HepG2 (cell line): ENCODE measurements at regions not wholly inside any gene's neighbourhood (a gene's known extent, or its start where the extent isn't known, plus 50 kb on each side); places are given as distances from the start of the nearest gene placed in this dataset.

Experiments used
- AKNA ChIP-seq: sonication (generic); formaldehyde crosslinking; IDR thresholded peaks from 2 replicates; pipeline ENCODE4 v1.4.0; 2020; ENCODE audit warnings: missing genetic modification reagents, borderline replicate concordance
- ASH2L ChIP-seq: fragments of 300-600, 200-600 bp; sonication (generic); IDR thresholded peaks from 2 replicates; pipeline ENCODE4 v1.7.0; 2017; ENCODE audit warnings: low read depth, mild to moderate bottlenecking, moderate library complexity, mixed read lengths, low read length; ENCODE audit not compliant: insufficient read length
- ATM ChIP-seq: fragments of 450-650 bp; IDR thresholded peaks from 2 replicates; pipeline ENCODE4 v1.7.1; 2017; ENCODE audit warnings: mild to moderate bottlenecking, borderline replicate concordance
- IKZF1 ChIP-seq: fragments of 450-650 bp; IDR thresholded peaks from 2 replicates; pipeline ENCODE4 v1.7.1; 2016
- KAT7 ChIP-seq: IDR thresholded peaks from 2 replicates; pipeline ENCODE4 v1.6.1; 2018; ENCODE audit warnings: borderline replicate concordance, missing compliant biosample characterization
- KDM6A ChIP-seq: IDR thresholded peaks from 2 replicates; pipeline ENCODE4 v1.6.1; 2016; ENCODE audit warnings: low read depth
- LBX2 ChIP-seq: sonication (generic); formaldehyde crosslinking; IDR thresholded peaks from 2 replicates; pipeline ENCODE4 v1.5.0; 2020; ENCODE audit warnings: missing genetic modification reagents, mild to moderate bottlenecking, borderline replicate concordance
- MAX ChIP-seq: IDR thresholded peaks from 2 replicates; pipeline ENCODE4 v1.6.1; 2012; ENCODE audit warnings: inconsistent platforms
- MLXIP ChIP-seq: sonication (generic); formaldehyde crosslinking; IDR thresholded peaks from 2 replicates; pipeline ENCODE4 v1.9.0; 2021; ENCODE audit warnings: missing genetic modification reagents, borderline replicate concordance
- MTF2 ChIP-seq: sonication (generic); formaldehyde crosslinking; IDR thresholded peaks from 2 replicates; pipeline ENCODE4 v1.5.0; 2020; ENCODE audit warnings: missing genetic modification reagents, borderline replicate concordance
- PAX8 ChIP-seq: sonication (generic); formaldehyde crosslinking; IDR thresholded peaks from 2 replicates; pipeline ENCODE4 v1.8.0; 2022; ENCODE audit warnings: mild to moderate bottlenecking, missing genetic modification reagents, borderline replicate concordance
- RFXANK ChIP-seq: IDR thresholded peaks from 2 replicates; pipeline ENCODE4 v1.6.1; 2016
- SIN3A ChIP-seq: IDR thresholded peaks from 2 replicates; pipeline ENCODE4 v1.6.1; 2011; ENCODE audit warnings: low read depth, mild to moderate bottlenecking, control low read depth, low read length, borderline replicate concordance
- SMARCE1 ChIP-seq: fragments of 450-650 bp; IDR thresholded peaks from 2 replicates; pipeline ENCODE4 v1.6.1; 2017; ENCODE audit warnings: borderline replicate concordance
- SNAPC5 ChIP-seq: sonication (generic); formaldehyde crosslinking; IDR thresholded peaks from 2 replicates; pipeline ENCODE4 v1.8.1; 2023; ENCODE audit warnings: mild to moderate bottlenecking, missing genetic modification reagents, borderline replicate concordance
- TRIM24 ChIP-seq: sonication (generic); formaldehyde crosslinking; IDR thresholded peaks from 2 replicates; pipeline ENCODE4 v1.8.0; 2022; ENCODE audit warnings: mild to moderate bottlenecking, missing genetic modification reagents
- ZNF512 ChIP-seq: sonication (generic); formaldehyde crosslinking; IDR thresholded peaks from 2 replicates; pipeline ENCODE4 v1.4.0; 2020; ENCODE audit warnings: mild to moderate bottlenecking, missing genetic modification reagents
- ZNF660 ChIP-seq: sonication (generic); formaldehyde crosslinking; IDR thresholded peaks from 2 replicates; pipeline ENCODE4 v1.5.1; 2020; ENCODE audit warnings: mild to moderate bottlenecking, low read depth, missing genetic modification reagents, borderline replicate concordance

- TF ChIP-seq MLXIP: no peak
- TF ChIP-seq TRIM24 (CRISPR knock-in tag): no peak
- peak; percentile 25 for TF ChIP-seq ASH2L
- no peak for TF ChIP-seq AKNA (CRISPR knock-in tag)
- TF ChIP-seq SIN3A: no peak
- TF ChIP-seq PAX8 (CRISPR knock-in tag): no peak
- TF ChIP-seq ATM: no peak
- TF ChIP-seq SNAPC5 (CRISPR knock-in tag): no peak
- TF ChIP-seq MTF2 (CRISPR knock-in tag): peak; percentile 100
- peak; percentile 70; the same call in 1 of the 2 replicates for TF ChIP-seq ZNF512 (CRISPR knock-in tag)
- TF ChIP-seq RFXANK: no peak
- TF ChIP-seq ZNF660 (CRISPR knock-in tag): no peak
- no peak for TF ChIP-seq KAT7 (CRISPR knock-in tag)
- no peak for TF ChIP-seq SMARCE1
- TF ChIP-seq KDM6A (CRISPR knock-in tag): no peak
- TF ChIP-seq IKZF1: no peak
- no peak for TF ChIP-seq LBX2 (CRISPR knock-in tag)
- TF ChIP-seq MAX: 0 out of 2 replicates have a peak, but pooled peaks have one; percentile 30
These were observed 2786.5 kb downstream of the RPIA start (continued) for GRCh38 chr2:91477731-91478672.
